IPS DF 4.7 (cell line): ENCODE measurements at regions not wholly inside any gene's neighbourhood (a gene's known extent, or its start where the extent isn't known, plus 50 kb on each side); places are given as distances from the start of the nearest gene placed in this dataset.

Experiments used
- DNase-seq: peaks from one replicate; pipeline ENCODE4 v3.0.0-alpha.2; 2013; ENCODE audit warnings: low spot score; ENCODE audit errors: extremely low read depth

- DNase-seq: peak; percentile 16
Measured at GRCh38 chr7:38070718-38071117, 107.3 kb upstream of the STARD3NL start.

GRCh38 chr7:38086857-38087256 lies 91.2 kb upstream of the STARD3NL start:
- no peak for DNase-seq

GRCh38 chr7:38102507-38102906 lies 75.5 kb upstream of the STARD3NL start:
- no peak for DNase-seq

- DNase-seq: no peak
Measured at GRCh38 chr7:38105874-38106483, 72.1 kb upstream of the STARD3NL start.

GRCh38 chr7:38107486-38107893 lies 70.6 kb upstream of the STARD3NL start:
- peak; percentile 44 for DNase-seq

GRCh38 chr7:38112075-38112474 lies 66.0 kb upstream of the STARD3NL start:
- no peak for DNase-seq

- no peak for DNase-seq
Measured at GRCh38 chr7:38120076-38120475, 58.0 kb upstream of the STARD3NL start.

GRCh38 chr7:38122501-38122900 lies 55.5 kb upstream of the STARD3NL start:
- DNase-seq: no peak

GRCh38 chr7:38123494-38123893 lies 54.6 kb upstream of the STARD3NL start:
- DNase-seq: no peak

GRCh38 chr7:38127216-38128207 lies 50.5 kb upstream of the STARD3NL start:
- no peak for DNase-seq
